ENCODE measurements at regions not wholly inside any gene's neighbourhood (a gene's known extent, or its start where the extent isn't known, plus 50 kb on each side); places are given as distances from the start of the nearest gene placed in this dataset.

- Histone ChIP-seq H3K27me3 (ENCODE audit: control insufficient read depth in 1 of 2, insufficient read depth in 2 of 2, low read length in 1 of 2) (no peaks in the 10 kb centered on the region), H3K4me3 (ENCODE audit: low read length in 2 of 2) (no peak overlapping the region), H3K36me3 (ENCODE audit: control insufficient read depth in 1 of 2, insufficient read depth in 2 of 2, low read length in 1 of 2) (no peaks in the 10 kb centered on the region), H3K4me1 (ENCODE audit: control insufficient read depth in 1 of 2, insufficient read depth in 2 of 2, low read length in 2 of 2) (no peaks in the 10 kb centered on the region), H3K9me3 (ENCODE audit: control insufficient read depth, low read length) (no peaks in the 10 kb centered on the region), H3K27ac (ENCODE audit: low read depth in 1 of 2, low read length in 2 of 2) (no peak overlapping the region)
- DNase-seq = no peak
- ATAC-seq (ENCODE audit: low FRiP score) = no peak
- intact Hi-C loops (cut with DNase I) = no loop called here
- 79 to 87% methylated on average over 6 of the region's 6 CpGs for WGBS, 2 donors
Observed at GRCh38 chr15:61389334-61390028, 160.4 kb upstream of the RORA start.

GRCh38 chr15:61387675-61388074, 158.6 kb upstream of the RORA start:
- Histone ChIP-seq H3K4me1 (ENCODE audit: control insufficient read depth in 1 of 2, insufficient read depth in 2 of 2, low read length in 2 of 2) (no peaks in the 10 kb centered on the region), H3K27me3 (ENCODE audit: control insufficient read depth in 1 of 2, insufficient read depth in 2 of 2, low read length in 1 of 2) (no peaks in the 10 kb centered on the region), H3K4me3 (ENCODE audit: low read length in 2 of 2) (no peak overlapping the region), H3K36me3 (ENCODE audit: control insufficient read depth in 1 of 2, insufficient read depth in 2 of 2, low read length in 1 of 2) (no peaks in the 10 kb centered on the region), H3K9me3 (ENCODE audit: control insufficient read depth, low read length) (no peaks in the 10 kb centered on the region), H3K27ac (ENCODE audit: low read depth in 1 of 2, low read length in 2 of 2) (no peak overlapping the region)
- intact Hi-C loops (cut with DNase I) = no loop called here
- DNase-seq = no peak
- no peak for ATAC-seq (ENCODE audit: low FRiP score)

DNA sequence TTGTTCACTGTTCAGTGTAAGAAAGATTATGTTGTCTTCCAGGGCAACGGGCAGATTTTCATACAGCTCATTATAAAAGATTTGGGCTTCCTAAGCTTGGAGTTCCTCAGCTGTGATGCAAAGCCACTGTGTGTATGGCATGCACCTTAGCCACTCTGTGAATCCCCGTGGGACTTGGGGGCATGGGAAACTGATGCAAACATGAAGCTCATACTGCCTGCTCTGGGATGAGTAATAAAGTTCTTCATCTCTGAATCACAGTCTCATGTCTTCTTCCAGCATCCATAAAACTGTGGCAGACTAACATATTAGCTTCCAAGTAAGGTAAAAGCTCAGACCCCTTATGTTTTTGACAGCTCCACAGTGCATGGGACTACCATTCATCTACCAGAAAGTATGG, 154.3 kb upstream of the RORA start:
- intact Hi-C loops (cut with DNase I) = no loop called here
- no peak for ATAC-seq (ENCODE audit: low FRiP score)
- H3K27ac ChIP-seq (ENCODE audit: low read depth in 1 of 2, low read length in 2 of 2) = no peak overlapping the region
- H3K27me3 ChIP-seq (ENCODE audit: control insufficient read depth in 1 of 2, insufficient read depth in 2 of 2, low read length in 1 of 2) = no peaks in the 10 kb centered on the region
- DNase-seq = no peak
- H3K4me1 ChIP-seq (ENCODE audit: control insufficient read depth in 1 of 2, insufficient read depth in 2 of 2, low read length in 2 of 2) = no peaks in the 10 kb centered on the region
- no peaks in the 10 kb centered on the region for H3K36me3 ChIP-seq (ENCODE audit: control insufficient read depth in 1 of 2, insufficient read depth in 2 of 2, low read length in 1 of 2)
- H3K9me3 ChIP-seq (ENCODE audit: control insufficient read depth, low read length) = no peaks in the 10 kb centered on the region
- WGBS, 2 donors = 69 to 82% methylated on average over 2 of the region's 2 CpGs
- H3K4me3 ChIP-seq (ENCODE audit: low read length in 2 of 2) = no peak overlapping the region

DNA sequence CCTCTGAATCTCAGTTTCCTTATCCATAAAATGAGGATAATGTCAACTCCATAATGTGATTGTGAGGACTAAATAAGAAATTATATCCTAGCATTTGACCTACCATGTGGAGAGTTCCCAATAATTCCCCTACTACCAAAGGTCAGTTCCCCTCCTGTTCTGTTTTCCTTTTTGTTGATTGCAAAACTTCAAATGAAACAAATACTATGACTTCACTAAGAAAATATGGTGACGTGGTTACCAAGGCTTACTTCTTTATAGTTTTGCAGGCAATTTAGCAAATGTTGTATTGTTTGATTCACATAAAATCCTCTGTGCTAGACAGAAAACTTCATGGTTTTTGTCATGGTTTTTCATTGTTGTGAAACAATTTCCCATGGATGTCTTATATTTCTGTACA, 153.8 kb upstream of the RORA start:
- WGBS, 2 donors = 57 to 69% methylated on average over 1 of the region's 1 CpG

DNA sequence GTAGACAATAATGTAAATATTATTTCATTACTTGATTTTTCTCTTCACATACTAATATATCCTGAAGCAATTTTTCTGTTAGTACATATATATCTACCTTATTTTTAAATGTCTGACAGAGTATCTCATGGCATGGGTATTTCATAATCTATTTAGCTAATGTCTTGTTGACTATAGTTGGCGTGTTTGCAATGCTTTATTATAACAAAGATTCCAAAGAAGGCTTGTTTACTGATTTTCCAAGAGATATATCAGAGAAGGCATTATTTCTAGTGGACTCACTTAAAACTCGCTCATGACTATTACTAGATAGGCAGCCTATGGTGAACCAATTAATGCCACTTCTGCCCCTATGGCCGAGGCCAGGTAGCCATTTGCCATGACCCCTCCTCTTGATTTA, 152.4 kb upstream of the RORA start:
- H3K36me3 ChIP-seq (ENCODE audit: control insufficient read depth in 1 of 2, insufficient read depth in 2 of 2, low read length in 1 of 2) = no peaks in the 10 kb centered on the region
- no peaks in the 10 kb centered on the region for H3K4me1 ChIP-seq (ENCODE audit: control insufficient read depth in 1 of 2, insufficient read depth in 2 of 2, low read length in 2 of 2)
- no peaks in the 10 kb centered on the region for H3K27me3 ChIP-seq (ENCODE audit: control insufficient read depth in 1 of 2, insufficient read depth in 2 of 2, low read length in 1 of 2)
- no peaks in the 10 kb centered on the region for H3K9me3 ChIP-seq (ENCODE audit: control insufficient read depth, low read length)
- no peak for DNase-seq
- no peak for ATAC-seq (ENCODE audit: low FRiP score)
- no peak overlapping the region for H3K27ac ChIP-seq (ENCODE audit: low read depth in 1 of 2, low read length in 2 of 2)
- H3K4me3 ChIP-seq (ENCODE audit: low read length in 2 of 2) = no peak overlapping the region
- intact Hi-C loops (cut with DNase I) = no loop called here
- 66 to 77% methylated on average over 3 of the region's 3 CpGs for WGBS, 2 donors

More for the DNA sequence above, 153.8 kb upstream of the RORA start:
- ATAC-seq (ENCODE audit: low FRiP score) = no peak
- Histone ChIP-seq H3K4me1 (ENCODE audit: control insufficient read depth in 1 of 2, insufficient read depth in 2 of 2, low read length in 2 of 2) (no peaks in the 10 kb centered on the region), H3K27ac (ENCODE audit: low read depth in 1 of 2, low read length in 2 of 2) (no peak overlapping the region), H3K36me3 (ENCODE audit: control insufficient read depth in 1 of 2, insufficient read depth in 2 of 2, low read length in 1 of 2) (no peaks in the 10 kb centered on the region), H3K27me3 (ENCODE audit: control insufficient read depth in 1 of 2, insufficient read depth in 2 of 2, low read length in 1 of 2) (no peaks in the 10 kb centered on the region), H3K4me3 (ENCODE audit: low read length in 2 of 2) (no peak overlapping the region), H3K9me3 (ENCODE audit: control insufficient read depth, low read length) (no peaks in the 10 kb centered on the region)
- DNase-seq = no peak
- intact Hi-C loops (cut with DNase I) = no loop called here

DNA sequence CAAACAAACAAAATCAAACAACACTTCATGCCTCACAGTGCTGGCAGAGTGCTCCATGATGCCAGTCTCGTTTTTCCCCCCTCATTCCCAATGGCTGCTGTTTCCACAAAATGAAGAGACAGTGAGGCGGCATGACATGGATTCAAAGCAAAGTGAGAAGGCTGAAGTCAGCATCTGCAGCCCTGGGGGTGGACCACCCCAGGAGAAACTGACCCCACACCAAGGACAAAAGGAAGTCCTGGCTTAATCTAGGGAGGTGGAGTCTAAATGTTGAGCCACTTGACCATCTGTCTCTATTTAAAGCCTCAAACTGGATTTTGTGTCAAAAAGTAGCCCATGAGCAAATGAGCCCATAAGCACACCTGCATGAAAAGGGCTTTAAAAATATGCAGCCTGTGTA, 151.2 kb upstream of the RORA start:
- Histone ChIP-seq H3K4me1 (ENCODE audit: control insufficient read depth in 1 of 2, insufficient read depth in 2 of 2, low read length in 2 of 2) (no peaks in the 10 kb centered on the region), H3K4me3 (ENCODE audit: low read length in 2 of 2) (no peak overlapping the region), H3K27me3 (ENCODE audit: control insufficient read depth in 1 of 2, insufficient read depth in 2 of 2, low read length in 1 of 2) (no peaks in the 10 kb centered on the region), H3K27ac (ENCODE audit: low read depth in 1 of 2, low read length in 2 of 2) (no peak overlapping the region), H3K9me3 (ENCODE audit: control insufficient read depth, low read length) (no peaks in the 10 kb centered on the region), H3K36me3 (ENCODE audit: control insufficient read depth in 1 of 2, insufficient read depth in 2 of 2, low read length in 1 of 2) (no peaks in the 10 kb centered on the region)
- intact Hi-C loops (cut with DNase I) = no loop called here
- DNase-seq = no peak
- WGBS, 2 donors = 62 to 75% methylated on average over 2 of the region's 2 CpGs
- no peak for ATAC-seq (ENCODE audit: low FRiP score)

DNA sequence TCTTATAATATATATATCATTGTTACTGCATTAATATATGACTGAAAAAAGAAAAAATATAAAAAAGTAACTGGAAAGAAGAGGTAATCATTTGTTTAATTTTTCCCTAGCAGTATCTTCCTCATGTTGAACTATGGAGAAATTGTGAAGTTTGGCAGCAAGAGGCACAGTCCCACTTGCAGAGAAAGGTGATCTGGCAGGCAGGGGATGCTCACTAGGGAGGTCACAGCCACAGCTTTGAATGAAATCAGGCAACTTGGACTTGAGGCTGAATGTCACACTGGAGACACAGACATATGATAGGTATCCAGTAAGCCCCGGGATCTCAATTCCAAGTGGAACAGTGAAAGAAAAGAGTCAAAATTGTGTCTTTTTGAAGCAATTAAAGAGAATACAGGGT, 149.9 kb upstream of the RORA start:
- DNase-seq (no peak), ATAC-seq (ENCODE audit: low FRiP score) (no peak)
- H3K27me3 ChIP-seq (ENCODE audit: control insufficient read depth in 1 of 2, insufficient read depth in 2 of 2, low read length in 1 of 2) = no peaks in the 10 kb centered on the region
- no peaks in the 10 kb centered on the region for H3K9me3 ChIP-seq (ENCODE audit: control insufficient read depth, low read length)
- H3K36me3 ChIP-seq (ENCODE audit: control insufficient read depth in 1 of 2, insufficient read depth in 2 of 2, low read length in 1 of 2) = no peaks in the 10 kb centered on the region
- H3K27ac ChIP-seq (ENCODE audit: low read depth in 1 of 2, low read length in 2 of 2) = no peak overlapping the region
- no peaks in the 10 kb centered on the region for H3K4me1 ChIP-seq (ENCODE audit: control insufficient read depth in 1 of 2, insufficient read depth in 2 of 2, low read length in 2 of 2)
- H3K4me3 ChIP-seq (ENCODE audit: low read length in 2 of 2) = no peak overlapping the region
- 69 to 79% methylated on average over 1 of the region's 1 CpG for WGBS, 2 donors
- intact Hi-C loops (cut with DNase I) = no loop called here

DNA sequence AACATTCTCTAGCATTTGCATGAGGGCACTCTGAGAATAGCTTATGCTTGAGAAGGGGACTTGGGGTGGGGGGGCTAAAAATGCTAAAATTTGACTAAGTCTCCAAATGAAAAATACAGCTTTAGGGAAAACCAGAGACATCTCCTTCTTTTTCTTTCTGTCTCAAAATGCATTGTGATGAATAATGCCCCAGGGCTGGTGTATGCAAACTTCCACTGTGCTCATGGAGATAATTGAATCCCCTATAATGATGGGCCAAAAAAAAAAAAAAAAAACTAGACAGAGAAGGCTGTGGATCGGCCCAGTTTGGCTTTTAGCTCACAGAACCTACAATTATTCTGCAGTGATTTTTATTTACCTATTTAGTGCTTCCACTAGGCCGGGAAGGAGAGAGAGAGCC, 147.9 kb upstream of the RORA start:
- Histone ChIP-seq H3K4me1 (ENCODE audit: control insufficient read depth in 1 of 2, insufficient read depth in 2 of 2, low read length in 2 of 2) (no peaks in the 10 kb centered on the region), H3K36me3 (ENCODE audit: control insufficient read depth in 1 of 2, insufficient read depth in 2 of 2, low read length in 1 of 2) (no peaks in the 10 kb centered on the region), H3K9me3 (ENCODE audit: control insufficient read depth, low read length) (no peaks in the 10 kb centered on the region), H3K27me3 (ENCODE audit: control insufficient read depth in 1 of 2, insufficient read depth in 2 of 2, low read length in 1 of 2) (no peaks in the 10 kb centered on the region), H3K4me3 (ENCODE audit: low read length in 2 of 2) (no peak overlapping the region), H3K27ac (ENCODE audit: low read depth in 1 of 2, low read length in 2 of 2) (no peak overlapping the region)
- intact Hi-C loops (cut with DNase I) = no loop called here
- DNase-seq (no peak), ATAC-seq (ENCODE audit: low FRiP score) (no peak)
- 68 to 73% methylated on average over 2 of the region's 2 CpGs for WGBS, 2 donors

- DNase-seq = no peak
- WGBS, 2 donors = 85 to 89% methylated on average over 3 of the region's 3 CpGs
Observed at GRCh38 chr15:61376516-61376915, 147.4 kb upstream of the RORA start.

More at GRCh38 chr15:61376516-61376915, 147.4 kb upstream of the RORA start:
- intact Hi-C loops (cut with DNase I) = no loop called here
- Histone ChIP-seq H3K36me3 (ENCODE audit: control insufficient read depth in 1 of 2, insufficient read depth in 2 of 2, low read length in 1 of 2) (no peaks in the 10 kb centered on the region), H3K27me3 (ENCODE audit: control insufficient read depth in 1 of 2, insufficient read depth in 2 of 2, low read length in 1 of 2) (no peaks in the 10 kb centered on the region), H3K9me3 (ENCODE audit: control insufficient read depth, low read length) (no peaks in the 10 kb centered on the region), H3K4me1 (ENCODE audit: control insufficient read depth in 1 of 2, insufficient read depth in 2 of 2, low read length in 2 of 2) (no peaks in the 10 kb centered on the region), H3K27ac (ENCODE audit: low read depth in 1 of 2, low read length in 2 of 2) (no peak overlapping the region), H3K4me3 (ENCODE audit: low read length in 2 of 2) (no peak overlapping the region)
- no peak for ATAC-seq (ENCODE audit: low FRiP score)

All from aorta (tissue), 5 donors.